ENCODE measurements at regions not wholly inside any gene's neighbourhood (a gene's known extent, or its start where the extent isn't known, plus 50 kb on each side); places are given as distances from the start of the nearest gene placed in this dataset.

- H3K4me2 ChIP-seq (ENCODE audit: control insufficient read depth, extremely low read depth, insufficient read depth, low read depth, low read length): no peak overlapping the region
- peaks cover 14% of the 10 kb centered on the region for H3K27me3 ChIP-seq (ENCODE audit: control insufficient read depth, extremely low read depth, insufficient read depth, low read length)
- no peaks in the 10 kb centered on the region for H4K20me1 ChIP-seq (ENCODE audit: control insufficient read depth, extremely low read depth, insufficient read depth, low read length)
- DNase-seq (ENCODE audit: low read depth, low spot score) (no peak), FAIRE-seq (no peak)
- H3K79me2 ChIP-seq (ENCODE audit: control insufficient read depth, insufficient read depth, low read length): no peaks in the 10 kb centered on the region
- H3K9me1 ChIP-seq (ENCODE audit: control insufficient read depth, extremely low read depth, insufficient read depth, low read length): no peaks in the 10 kb centered on the region
- H3K9me3 ChIP-seq (ENCODE audit: control insufficient read depth, low read depth, low read length): no peaks in the 10 kb centered on the region
- no peak overlapping the region for H3K4me3 ChIP-seq (ENCODE audit: control insufficient read depth in 2 of 3, extremely low read depth in 1 of 3, insufficient read depth in 2 of 3, low read depth in 1 of 3, low read length in 3 of 3)
- H3K36me3 ChIP-seq (ENCODE audit: control insufficient read depth in 2 of 2, extremely low read depth in 1 of 2, insufficient read depth in 2 of 2, low read length in 2 of 2): no peaks in the 10 kb centered on the region
- no peak overlapping the region for H3K27ac ChIP-seq (ENCODE audit: control insufficient read depth, insufficient read depth, low read length)
- dilution Hi-C loops (cut with MboI; ENCODE audit: extremely low pct_ligation_motif_present, low sequenced_read_pairs): no loop called here
- H3K9ac ChIP-seq (ENCODE audit: control insufficient read depth, extremely low read depth, insufficient read depth, low read length): no peak overlapping the region
- no peak overlapping the region for H2AFZ ChIP-seq (ENCODE audit: control insufficient read depth, low read length)
- TF ChIP-seq EZH2 (IDR thresholded peaks at IDR 0.05; ENCODE audit: low read length) (no peak), CTCF (optimal IDR thresholded peaks at IDR 0.05 in 1 of 3, IDR thresholded peaks at IDR 0.05 in 1 of 3, conservative IDR thresholded peaks at IDR 0.05 in 1 of 3; ENCODE audit: extremely low read depth in 1 of 3, insufficient read depth in 2 of 3, low read length in 3 of 3) (no peak)
- H3K4me1 ChIP-seq (ENCODE audit: control insufficient read depth, extremely low read depth, insufficient read depth, low read length): no peaks in the 10 kb centered on the region
These were observed 161.3 kb downstream of the INO80D start for GRCh38 chr2:205924676-205925075.

DNA sequence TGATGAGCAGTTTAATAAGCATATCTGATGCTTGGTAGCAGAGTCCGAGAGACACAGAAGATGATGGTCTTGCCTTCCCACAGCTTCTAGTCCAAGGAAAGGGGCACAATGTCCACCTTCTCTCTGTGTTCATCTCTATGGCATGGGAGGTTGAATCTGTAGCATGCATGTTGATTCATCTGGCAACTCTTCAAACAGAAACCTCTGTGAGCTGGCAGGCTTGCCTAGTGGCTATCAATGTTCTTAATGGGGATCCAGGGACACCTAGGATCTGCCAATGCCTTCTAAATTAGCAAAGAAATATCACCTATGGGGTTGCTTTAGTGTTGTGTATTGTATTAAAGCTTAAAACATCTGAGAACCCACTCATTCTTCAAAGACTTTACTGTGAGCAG is 170.8 kb downstream of the INO80D start:
- no peak overlapping the region for H3K27ac ChIP-seq (ENCODE audit: control insufficient read depth, insufficient read depth, low read length)
- no peak for DNase-seq (ENCODE audit: low read depth, low spot score)
- no peak overlapping the region for H3K4me3 ChIP-seq (ENCODE audit: control insufficient read depth in 2 of 3, extremely low read depth in 1 of 3, insufficient read depth in 2 of 3, low read depth in 1 of 3, low read length in 3 of 3)
- H3K9me3 ChIP-seq (ENCODE audit: control insufficient read depth, low read depth, low read length): no peaks in the 10 kb centered on the region
- no peaks in the 10 kb centered on the region for H3K36me3 ChIP-seq (ENCODE audit: control insufficient read depth in 2 of 2, extremely low read depth in 1 of 2, insufficient read depth in 2 of 2, low read length in 2 of 2)
- H3K9ac ChIP-seq (ENCODE audit: control insufficient read depth, extremely low read depth, insufficient read depth, low read length): no peak overlapping the region
- no peaks in the 10 kb centered on the region for H3K4me1 ChIP-seq (ENCODE audit: control insufficient read depth, extremely low read depth, insufficient read depth, low read length)
- H3K4me2 ChIP-seq (ENCODE audit: control insufficient read depth, extremely low read depth, insufficient read depth, low read depth, low read length): no peak overlapping the region
- H3K9me1 ChIP-seq (ENCODE audit: control insufficient read depth, extremely low read depth, insufficient read depth, low read length): no peaks in the 10 kb centered on the region
- TF ChIP-seq EZH2 (IDR thresholded peaks at IDR 0.05; ENCODE audit: low read length) (no peak), CTCF (optimal IDR thresholded peaks at IDR 0.05 in 1 of 3, IDR thresholded peaks at IDR 0.05 in 1 of 3, conservative IDR thresholded peaks at IDR 0.05 in 1 of 3; ENCODE audit: extremely low read depth in 1 of 3, insufficient read depth in 2 of 3, low read length in 3 of 3) (no peak)
- H4K20me1 ChIP-seq (ENCODE audit: control insufficient read depth, extremely low read depth, insufficient read depth, low read length): no peaks in the 10 kb centered on the region
- dilution Hi-C loops (cut with MboI; ENCODE audit: extremely low pct_ligation_motif_present, low sequenced_read_pairs): no loop called here
- H3K79me2 ChIP-seq (ENCODE audit: control insufficient read depth, insufficient read depth, low read length): no peaks in the 10 kb centered on the region
- no peak for FAIRE-seq
- H3K27me3 ChIP-seq (ENCODE audit: control insufficient read depth, extremely low read depth, insufficient read depth, low read length): no peaks in the 10 kb centered on the region
- H2AFZ ChIP-seq (ENCODE audit: control insufficient read depth, low read length): no peak overlapping the region

Data from keratinocyte (primary cell).